H1 (cell line): ENCODE measurements at regions not wholly inside any gene's neighbourhood (a gene's known extent, or its start where the extent isn't known, plus 50 kb on each side); places are given as distances from the start of the nearest gene placed in this dataset.

ENCODE experiments used
- CTCF ChIA-PET: fragments of 300-600 bp; sonication (Branson Sonifier 250); formaldehyde crosslinking; loops from one replicate; lab custom pipeline; 2021; ENCODE audit not compliant: partially characterized antibody; lab: Charles Lee
- POLR2A ChIA-PET: fragments of 300-600 bp; sonication (Branson Sonifier 250); formaldehyde crosslinking; loops from one replicate; lab custom pipeline; 2021; ENCODE audit warnings: inconsistent platforms; ENCODE audit not compliant: partially characterized antibody; lab: Charles Lee
- DNase-seq, 2 experiments: peaks; one replicate each; pipeline versions ENCODE4 v3.0.0 to v3.0.0-alpha.2; 2010 to 2022; ENCODE audit warnings: low spot score in 2 of 2, low read depth in 1 of 2, mixed read lengths in 1 of 2
- FAIRE-seq: peaks from 2 replicates; lab custom pipeline; 2011; peaks lifted over from hg19 to GRCh38; lab: Jason Lieb, UNC
- H2AFZ ChIP-seq: 2 replicates; pipeline ENCODE4 v1.8.1; 2012; ENCODE audit warnings: low read length, inconsistent platforms
- H2AK5ac ChIP-seq: 2 replicates; pipeline ENCODE4 v1.6.1; 2013; ENCODE audit warnings: low read depth, low read length
- H2BK120ac ChIP-seq: replicated peaks from 2 replicates; pipeline ENCODE3; 2013; ENCODE audit warnings: low read depth, low read length, inconsistent platforms
- H2BK12ac ChIP-seq: 2 replicates; pipeline ENCODE4 v1.6.1; 2013; ENCODE audit warnings: low read depth, low read length
- H2BK15ac ChIP-seq: 2 replicates; pipeline ENCODE4 v1.6.1; 2013; ENCODE audit warnings: low read length
- H2BK20ac ChIP-seq: 2 replicates; pipeline ENCODE4 v1.6.1; 2013; ENCODE audit warnings: low read length
- H2BK5ac ChIP-seq: 2 replicates; pipeline ENCODE4 v1.6.1; 2013; ENCODE audit warnings: low read depth, low read length
- H3K14ac ChIP-seq: 2 replicates; pipeline ENCODE4 v1.6.1; 2013; ENCODE audit warnings: inconsistent platforms; ENCODE audit not compliant: insufficient read length
- H3K18ac ChIP-seq: 2 replicates; pipeline ENCODE4 v1.6.1; 2013; ENCODE audit warnings: low read length; ENCODE audit errors: extremely low read depth
- H3K23ac ChIP-seq: 2 replicates; pipeline ENCODE4 v1.6.1; 2013; ENCODE audit warnings: inconsistent platforms; ENCODE audit not compliant: insufficient read length
- H3K23me2 ChIP-seq: 2 replicates; pipeline ENCODE4 v1.6.1; 2013; ENCODE audit warnings: low read depth, low read length
- H3K27ac ChIP-seq: 2 replicates; pipeline ENCODE4 v1.6.1; 2011; ENCODE audit warnings: low read depth, low read length, inconsistent platforms
- H3K27me3 ChIP-seq, 4 experiments: replicated peaks in 1 of 4; 1 replicate in 1 of 4; 2 replicates in 3 of 4; pipeline versions ENCODE4 v1.6.1 to v1.8.1; 2011 to 2013; ENCODE audit warnings: low read length in 3 of 4, mild to moderate bottlenecking in 3 of 4, inconsistent platforms in 2 of 4, mixed read lengths in 2 of 4, moderate library complexity in 1 of 4; ENCODE audit not compliant: control insufficient read depth in 3 of 4, insufficient read depth in 3 of 4; ENCODE audit errors: extremely low read depth in 1 of 4
- H3K36me3 ChIP-seq, 4 experiments: 2 replicates each; pipeline versions ENCODE4 v1.6.1 to v1.8.1; 2011 to 2013; ENCODE audit warnings: mild to moderate bottlenecking in 4 of 4, low read length in 3 of 4, moderate library complexity in 2 of 4, control low read depth in 1 of 4, inconsistent platforms in 1 of 4; ENCODE audit not compliant: insufficient read depth in 4 of 4, control insufficient read depth in 2 of 4
- H3K4ac ChIP-seq: replicated peaks from 2 replicates; pipeline ENCODE3; 2013; ENCODE audit warnings: low read length, low read depth, mixed read lengths, inconsistent platforms; ENCODE audit not compliant: insufficient read length
- H3K4me1 ChIP-seq, 4 experiments: replicated peaks in 1 of 4; 1 replicate in 1 of 4; 2 replicates in 3 of 4; pipeline versions ENCODE4 v1.6.1 to v1.8.1; 2011 to 2013; ENCODE audit warnings: low read length in 3 of 4, inconsistent platforms in 2 of 4, mixed read lengths in 1 of 4; ENCODE audit not compliant: insufficient read depth in 4 of 4, control insufficient read depth in 3 of 4
- H3K4me2 ChIP-seq, 2 experiments: 2 replicates each; pipeline versions ENCODE4 v1.6.1 to v1.8.1; 2011 to 2013; ENCODE audit warnings: low read depth in 2 of 2, low read length in 2 of 2, control low read depth in 1 of 2, inconsistent platforms in 1 of 2, mild to moderate bottlenecking in 1 of 2; ENCODE audit not compliant: insufficient read depth in 1 of 2
- H3K4me3 ChIP-seq, 4 experiments: fragments of 200-600, 300-600 bp in 1 of 4; sonication (generic), shearing (Covaris generic), sonication (Bioruptor Twin) in 1 of 4; 2 replicates each; pipeline versions ENCODE4 v1.5.1 to v1.8.1; 2011 to 2016; ENCODE audit warnings: low read length in 4 of 4, low read depth in 3 of 4, control low read depth in 2 of 4, inconsistent platforms in 2 of 4, mild to moderate bottlenecking in 2 of 4, mixed read lengths in 1 of 4, moderate library complexity in 1 of 4; ENCODE audit not compliant: insufficient read depth in 2 of 4; ENCODE audit errors: extremely low read depth in 1 of 4
- H3K56ac ChIP-seq: replicated peaks from 2 replicates; pipeline ENCODE3; 2013; ENCODE audit warnings: low read depth, mild to moderate bottlenecking, mixed read lengths, low read length, inconsistent platforms; ENCODE audit not compliant: insufficient read length
- H3K79me1 ChIP-seq: 2 replicates; pipeline ENCODE4 v1.6.1; 2013; ENCODE audit warnings: low read depth, low read length, control low read depth
- H3K79me2 ChIP-seq, 2 experiments: 2 replicates each; pipeline versions ENCODE4 v1.6.1 to v1.8.1; 2012 to 2013; ENCODE audit warnings: low read length in 2 of 2, mild to moderate bottlenecking in 2 of 2, inconsistent platforms in 1 of 2; ENCODE audit not compliant: insufficient read depth in 2 of 2, control insufficient read depth in 1 of 2
- H3K9ac ChIP-seq, 4 experiments: replicated peaks in 1 of 4; 1 replicate in 1 of 4; 2 replicates in 3 of 4; pipeline versions ENCODE4 v1.6.1 to v1.8.1; 2011 to 2013; ENCODE audit warnings: low read depth in 3 of 4, low read length in 3 of 4, control low read depth in 2 of 4, mild to moderate bottlenecking in 2 of 4, moderate library complexity in 2 of 4, inconsistent platforms in 1 of 4; ENCODE audit errors: extremely low read depth in 1 of 4
- H3K9me3 ChIP-seq, 2 experiments: 2 replicates each; pipeline versions ENCODE4 v1.6.1 to v1.8.1; 2012 to 2013; ENCODE audit warnings: mild to moderate bottlenecking in 2 of 2, moderate library complexity in 2 of 2, control low read depth in 1 of 2, inconsistent platforms in 1 of 2, low read depth in 1 of 2, low read length in 1 of 2, mixed read lengths in 1 of 2; ENCODE audit not compliant: insufficient read depth in 2 of 2
- H4K20me1 ChIP-seq, 2 experiments: replicated peaks in 1 of 2; 2 replicates each; pipeline versions ENCODE3 to v1.8.1; 2011 to 2013; ENCODE audit warnings: inconsistent platforms in 2 of 2, low read length in 2 of 2, mild to moderate bottlenecking in 1 of 2; ENCODE audit not compliant: insufficient read depth in 2 of 2, control insufficient read depth in 1 of 2
- H4K5ac ChIP-seq: 2 replicates; pipeline ENCODE4 v1.6.1; 2013; ENCODE audit warnings: low read length, low read depth, mixed read lengths, inconsistent platforms; ENCODE audit not compliant: insufficient read length
- H4K8ac ChIP-seq: 2 replicates; pipeline ENCODE4 v1.8.0; 2013; ENCODE audit warnings: mild to moderate bottlenecking, moderate library complexity, low read length, inconsistent platforms; ENCODE audit not compliant: insufficient read depth; ENCODE audit errors: extremely low read depth
- H4K91ac ChIP-seq: replicated peaks from 2 replicates; pipeline ENCODE3; 2013; ENCODE audit warnings: low read length, mixed read lengths, inconsistent platforms; ENCODE audit not compliant: insufficient read length
- ATF2 ChIP-seq: IDR thresholded peaks from 2 replicates; pipeline ENCODE4 v1.6.1; 2012; ENCODE audit warnings: low read length, inconsistent platforms
- BRCA1 ChIP-seq: IDR thresholded peaks from 2 replicates; pipeline ENCODE4 v1.6.1; 2012; ENCODE audit warnings: low read depth, low read length, improper control_type of control experiment
- CTBP2 ChIP-seq: IDR thresholded peaks from 2 replicates; pipeline ENCODE4 v1.7.0; 2011; ENCODE audit warnings: borderline replicate concordance, mild to moderate bottlenecking, moderate library complexity, mixed read lengths, low read length; ENCODE audit not compliant: insufficient read depth, insufficient read length
- CTCF ChIP-seq, 3 experiments: IDR thresholded peaks; 1 replicate in 2 of 3; 2 replicates in 1 of 3; pipeline versions ENCODE4 v1.5.1 to v1.6.1; 2011; ENCODE audit warnings: low read length in 3 of 3, mild to moderate bottlenecking in 3 of 3, inconsistent platforms in 2 of 3, low read depth in 1 of 3, moderate library complexity in 1 of 3; ENCODE audit not compliant: insufficient read depth in 1 of 3; ENCODE audit errors: control extremely low read depth in 1 of 3
- MAFK ChIP-seq: IDR thresholded peaks from 2 replicates; pipeline ENCODE4 v1.6.1; 2012; ENCODE audit warnings: low read depth, mild to moderate bottlenecking, improper control_type of control experiment, low read length
- RNF2 ChIP-seq: fragments of 200-900, 300-1000 bp; sonication (generic); IDR thresholded peaks from 2 replicates; pipeline ENCODE4 v1.7.1; 2016; ENCODE audit warnings: borderline replicate concordance, low read depth, mild to moderate bottlenecking, antibody characterized with exemption, low read length; ENCODE audit not compliant: poor library complexity, severe bottlenecking; ENCODE audit errors: missing control alignments
- SIN3A ChIP-seq, 2 experiments: IDR thresholded peaks in 1 of 2; conservative IDR thresholded peaks in 1 of 2; 2 replicates each; pipeline ENCODE4 v1.6.1; 2011 to 2012; ENCODE audit warnings: low read length in 2 of 2, improper control_type of control experiment in 1 of 2, low read depth in 1 of 2, mild to moderate bottlenecking in 1 of 2
- SIX5 ChIP-seq: IDR thresholded peaks from 2 replicates; pipeline ENCODE4 v1.6.1; 2011; ENCODE audit warnings: mild to moderate bottlenecking, low read depth, low read length
- SP4 ChIP-seq: IDR thresholded peaks from 2 replicates; pipeline ENCODE4 v1.6.1; 2012; ENCODE audit warnings: low read length, inconsistent platforms
- TCF12 ChIP-seq: IDR thresholded peaks from 2 replicates; pipeline ENCODE4 v1.6.1; 2011; ENCODE audit warnings: low read depth, mild to moderate bottlenecking, low read length
- WGBS, 2 experiments: shearing (Covaris generic) in 1 of 2; methylation state at CpG; one replicate each; pipeline versions ENCODE4 v1.1.6 to v1.1.7; 2013 to 2015; ENCODE audit warnings: low lambda C conversion rate in 2 of 2, mixed read lengths in 2 of 2, inconsistent platforms in 1 of 2, low coverage in 1 of 2, missing lambda C conversion rate in 1 of 2; ENCODE audit not compliant: insufficient replicate concordance in 2 of 2, insufficient coverage in 1 of 2, insufficient read length in 1 of 2; ENCODE audit errors: extremely low coverage in 1 of 2, missing lambda C conversion rate in 1 of 2; 5-methylcytosine and 5-hydroxymethylcytosine counted together

- Histone ChIP-seq H2BK20ac (no peak overlapping the region), H3K36me3 (no peaks in the 10 kb centered on the region), H2BK120ac (no peak overlapping the region), H3K27ac (no peak overlapping the region), H2BK12ac (no peak overlapping the region), H4K8ac (no peak overlapping the region), H3K79me1 (no peaks in the 10 kb centered on the region), H3K9me3 (no peaks in the 10 kb centered on the region), H3K27me3 (no peaks in the 10 kb centered on the region), H3K9ac (no peak overlapping the region), H4K5ac (no peak overlapping the region), H4K20me1 (no peaks in the 10 kb centered on the region), H3K4ac (no peak overlapping the region), H3K79me2 (no peaks in the 10 kb centered on the region), H2AK5ac (no peak overlapping the region), H3K4me1 (no peaks in the 10 kb centered on the region), H3K23me2 (no peaks in the 10 kb centered on the region), H3K23ac (no peak overlapping the region), H3K4me3 (no peak overlapping the region), H2AFZ (no peak overlapping the region), H3K14ac (no peak overlapping the region), H4K91ac (no peak overlapping the region), H3K4me2 (no peak overlapping the region), H3K56ac (no peak overlapping the region), H3K18ac (no peak overlapping the region), H2BK15ac (no peak overlapping the region), H2BK5ac (no peak overlapping the region)
- ChIA-PET CTCF (no interaction called here), POLR2A (no interaction called here)
- DNase-seq (no peak), FAIRE-seq (no peak)
- WGBS, 2 experiments, result 97% methylated on average over 2 of the region's 2 CpGs; no CpG with 5 or more reads in 1 of the 2 experiments
- no peak for TF ChIP-seq MAFK
- TF ChIP-seq SP4, result no peak
- TF ChIP-seq SIN3A (conservative IDR thresholded peaks at IDR 0.05 in 1 of 2, IDR thresholded peaks at IDR 0.05 in 1 of 2; ENCODE audit: low read depth in 1 of 2, low read length in 2 of 2), result no peak
- TF ChIP-seq ATF2, result no peak
- TF ChIP-seq RNF2, result no peak
- no peak for TF ChIP-seq TCF12
- no peak for TF ChIP-seq SIX5
- no peak for TF ChIP-seq CTCF (IDR thresholded peaks at IDR 0.05; ENCODE audit: control extremely low read depth in 1 of 3, insufficient read depth in 1 of 3, low read depth in 1 of 3, low read length in 3 of 3)
- no peak for TF ChIP-seq BRCA1
- TF ChIP-seq CTBP2, result no peak
These were observed 188.4 kb downstream of the SETD4 start for GRCh38 chr21:35871906-35872305.
